Neural cell (in vitro differentiated cells): ENCODE measurements at regions not wholly inside any gene's neighbourhood (a gene's known extent, or its start where the extent isn't known, plus 50 kb on each side); places are given as distances from the start of the nearest gene placed in this dataset.

Experiments
- EP300 ChIP-seq: fragments of 450-650 bp; conservative IDR thresholded peaks from 2 replicates; pipeline ENCODE4 v1.6.1; 2014; ENCODE audit warnings: antibody characterized with exemption, mild to moderate bottlenecking, moderate library complexity; ENCODE audit not compliant: poor library complexity, severe bottlenecking
- EZH2 ChIP-seq: fragments of 200-600, 300-800 bp; shearing (Covaris generic), sonication (generic); IDR thresholded peaks from 2 replicates; pipeline ENCODE4 v1.6.1; 2014; ENCODE audit warnings: antibody characterized with exemption, low read length, borderline replicate concordance, mild to moderate bottlenecking; ENCODE audit not compliant: insufficient read depth, poor library complexity, severe bottlenecking
- MXI1 ChIP-seq: fragments of 450-650 bp; conservative IDR thresholded peaks from 2 replicates; pipeline ENCODE4 v1.6.1; 2014; ENCODE audit warnings: antibody characterized with exemption, mild to moderate bottlenecking; ENCODE audit not compliant: poor library complexity, severe bottlenecking
- POLR2AphosphoS5 ChIP-seq: IDR thresholded peaks from 2 replicates; pipeline ENCODE4 v1.6.1; 2012
- RAD21 ChIP-seq: fragments of 450-650 bp; conservative IDR thresholded peaks from 2 replicates; pipeline ENCODE4 v1.6.1; 2014; ENCODE audit warnings: antibody characterized with exemption, mild to moderate bottlenecking, moderate library complexity
- SMC3 ChIP-seq: fragments of 450-650 bp; conservative IDR thresholded peaks from 2 replicates; pipeline ENCODE4 v1.6.1; 2014; ENCODE audit warnings: antibody characterized with exemption, mild to moderate bottlenecking, moderate library complexity; ENCODE audit not compliant: poor library complexity
- TAF1 ChIP-seq: IDR thresholded peaks from 2 replicates; pipeline ENCODE4 v1.6.1; 2012; ENCODE audit warnings: low read depth
- TF ChIP-seq, protein P1 (sequence below): fragments of 450-650 bp; IDR thresholded peaks from 2 replicates; pipeline ENCODE4 v1.5.1; 2014; ENCODE audit warnings: antibody characterized with exemption, mild to moderate bottlenecking, moderate library complexity; ENCODE audit not compliant: poor library complexity, severe bottlenecking
- TF ChIP-seq, protein P2 (sequence below): IDR thresholded peaks from 2 replicates; pipeline ENCODE4 v1.6.1; 2012; ENCODE audit warnings: borderline replicate concordance

GRCh38 chr21:39025198-39025597 is 158.1 kb downstream of the PSMG1 start:
- TF ChIP-seq EZH2, result no peak
- TF ChIP-seq, protein P1, sequence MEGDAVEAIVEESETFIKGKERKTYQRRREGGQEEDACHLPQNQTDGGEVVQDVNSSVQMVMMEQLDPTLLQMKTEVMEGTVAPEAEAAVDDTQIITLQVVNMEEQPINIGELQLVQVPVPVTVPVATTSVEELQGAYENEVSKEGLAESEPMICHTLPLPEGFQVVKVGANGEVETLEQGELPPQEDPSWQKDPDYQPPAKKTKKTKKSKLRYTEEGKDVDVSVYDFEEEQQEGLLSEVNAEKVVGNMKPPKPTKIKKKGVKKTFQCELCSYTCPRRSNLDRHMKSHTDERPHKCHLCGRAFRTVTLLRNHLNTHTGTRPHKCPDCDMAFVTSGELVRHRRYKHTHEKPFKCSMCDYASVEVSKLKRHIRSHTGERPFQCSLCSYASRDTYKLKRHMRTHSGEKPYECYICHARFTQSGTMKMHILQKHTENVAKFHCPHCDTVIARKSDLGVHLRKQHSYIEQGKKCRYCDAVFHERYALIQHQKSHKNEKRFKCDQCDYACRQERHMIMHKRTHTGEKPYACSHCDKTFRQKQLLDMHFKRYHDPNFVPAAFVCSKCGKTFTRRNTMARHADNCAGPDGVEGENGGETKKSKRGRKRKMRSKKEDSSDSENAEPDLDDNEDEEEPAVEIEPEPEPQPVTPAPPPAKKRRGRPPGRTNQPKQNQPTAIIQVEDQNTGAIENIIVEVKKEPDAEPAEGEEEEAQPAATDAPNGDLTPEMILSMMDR, result no peak
- TF ChIP-seq SMC3, result no peak
- no peak for TF ChIP-seq RAD21
- no peak for TF ChIP-seq POLR2AphosphoS5
- no peak for TF ChIP-seq TAF1
- no peak for TF ChIP-seq EP300
- TF ChIP-seq, protein P2, sequence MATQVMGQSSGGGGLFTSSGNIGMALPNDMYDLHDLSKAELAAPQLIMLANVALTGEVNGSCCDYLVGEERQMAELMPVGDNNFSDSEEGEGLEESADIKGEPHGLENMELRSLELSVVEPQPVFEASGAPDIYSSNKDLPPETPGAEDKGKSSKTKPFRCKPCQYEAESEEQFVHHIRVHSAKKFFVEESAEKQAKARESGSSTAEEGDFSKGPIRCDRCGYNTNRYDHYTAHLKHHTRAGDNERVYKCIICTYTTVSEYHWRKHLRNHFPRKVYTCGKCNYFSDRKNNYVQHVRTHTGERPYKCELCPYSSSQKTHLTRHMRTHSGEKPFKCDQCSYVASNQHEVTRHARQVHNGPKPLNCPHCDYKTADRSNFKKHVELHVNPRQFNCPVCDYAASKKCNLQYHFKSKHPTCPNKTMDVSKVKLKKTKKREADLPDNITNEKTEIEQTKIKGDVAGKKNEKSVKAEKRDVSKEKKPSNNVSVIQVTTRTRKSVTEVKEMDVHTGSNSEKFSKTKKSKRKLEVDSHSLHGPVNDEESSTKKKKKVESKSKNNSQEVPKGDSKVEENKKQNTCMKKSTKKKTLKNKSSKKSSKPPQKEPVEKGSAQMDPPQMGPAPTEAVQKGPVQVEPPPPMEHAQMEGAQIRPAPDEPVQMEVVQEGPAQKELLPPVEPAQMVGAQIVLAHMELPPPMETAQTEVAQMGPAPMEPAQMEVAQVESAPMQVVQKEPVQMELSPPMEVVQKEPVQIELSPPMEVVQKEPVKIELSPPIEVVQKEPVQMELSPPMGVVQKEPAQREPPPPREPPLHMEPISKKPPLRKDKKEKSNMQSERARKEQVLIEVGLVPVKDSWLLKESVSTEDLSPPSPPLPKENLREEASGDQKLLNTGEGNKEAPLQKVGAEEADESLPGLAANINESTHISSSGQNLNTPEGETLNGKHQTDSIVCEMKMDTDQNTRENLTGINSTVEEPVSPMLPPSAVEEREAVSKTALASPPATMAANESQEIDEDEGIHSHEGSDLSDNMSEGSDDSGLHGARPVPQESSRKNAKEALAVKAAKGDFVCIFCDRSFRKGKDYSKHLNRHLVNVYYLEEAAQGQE, result no peak
- TF ChIP-seq MXI1, result no peak
